ENCODE measurements at regions not wholly inside any gene's neighbourhood (a gene's known extent, or its start where the extent isn't known, plus 50 kb on each side); places are given as distances from the start of the nearest gene placed in this dataset.

DNA sequence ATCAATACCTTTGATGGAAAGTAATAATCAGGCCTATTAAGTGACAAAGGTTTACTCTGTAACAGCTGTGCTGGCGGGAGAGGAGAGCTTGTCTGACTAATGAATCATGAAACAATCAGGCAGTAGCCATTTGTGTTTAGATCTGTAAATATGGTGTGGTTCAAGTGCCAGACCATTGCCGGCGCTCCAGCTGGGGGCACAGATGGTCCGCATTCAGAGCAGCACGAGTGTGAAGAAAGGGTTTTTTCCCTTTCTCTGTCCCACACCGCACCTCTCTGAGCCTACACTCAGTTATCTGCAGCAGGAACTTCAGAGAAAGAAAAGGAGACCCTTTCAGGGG is 111.3 kb upstream of the PAQR3 start:
- Mint-ChIP-seq H3K36me3 (ENCODE audit: insufficient read depth in 1 of 3, low read depth in 3 of 3) (no peaks in the 10 kb centered on the region), H3K4me3 (no peak overlapping the region), H3K4me1 (no peaks in the 10 kb centered on the region; a peak in 1 of 4 replicates), H3K27ac (no peak overlapping the region), H3K9me3 (no peaks in the 10 kb centered on the region), H3K27me3 (ENCODE audit: low read depth) (no peaks in the 10 kb centered on the region)
- no peak overlapping the region for H2AK5ac ChIP-seq (ENCODE audit: insufficient read length, low read length)
- H3T11ph ChIP-seq (ENCODE audit: low read length): no peak overlapping the region
- no CpG with 5 or more reads among the region's 6 CpGs for WGBS (ENCODE audit: extremely low coverage, insufficient read length, low lambda C conversion rate)
- H3K27me3 ChIP-seq (ENCODE audit: insufficient read depth, low read length): no peaks in the 10 kb centered on the region
- no peaks in the 10 kb centered on the region for H3K79me1 ChIP-seq (ENCODE audit: insufficient read depth, low read depth, low read length, poor library complexity, severe bottlenecking)
- no peak overlapping the region for H2AFZ ChIP-seq (ENCODE audit: low read length)
- no peak overlapping the region for H4K8ac ChIP-seq (replicated peaks; ENCODE audit: insufficient read length, low read depth, low read length)
- no peaks in the 10 kb centered on the region for H3K9me3 ChIP-seq (ENCODE audit: control insufficient read depth, low read depth, low read length)
- H2BK12ac ChIP-seq (ENCODE audit: insufficient read length, low read depth, low read length): no peak overlapping the region
- H3K9ac ChIP-seq (ENCODE audit: extremely low read depth, insufficient read length, low read length): no peak overlapping the region
- no peak overlapping the region for H2BK20ac ChIP-seq (ENCODE audit: low read depth, low read length, poor library complexity, severe bottlenecking)
- H4K5ac ChIP-seq (ENCODE audit: insufficient read length, low read depth, low read length): no peak overlapping the region
- no peak overlapping the region for H2BK15ac ChIP-seq (ENCODE audit: low read depth, low read length)
- no peak overlapping the region for H3K4ac ChIP-seq (ENCODE audit: low read depth, low read length)
- H3K18ac ChIP-seq (ENCODE audit: insufficient read length, low read depth, low read length): no peak overlapping the region
- no peaks in the 10 kb centered on the region for H3K23me2 ChIP-seq (ENCODE audit: insufficient read length, low read depth, low read length, poor library complexity, severe bottlenecking)
- H4K91ac ChIP-seq (ENCODE audit: insufficient read length, low read depth, low read length): no peak overlapping the region
- DNase-seq: no peak
- TF ChIP-seq, protein P1, sequence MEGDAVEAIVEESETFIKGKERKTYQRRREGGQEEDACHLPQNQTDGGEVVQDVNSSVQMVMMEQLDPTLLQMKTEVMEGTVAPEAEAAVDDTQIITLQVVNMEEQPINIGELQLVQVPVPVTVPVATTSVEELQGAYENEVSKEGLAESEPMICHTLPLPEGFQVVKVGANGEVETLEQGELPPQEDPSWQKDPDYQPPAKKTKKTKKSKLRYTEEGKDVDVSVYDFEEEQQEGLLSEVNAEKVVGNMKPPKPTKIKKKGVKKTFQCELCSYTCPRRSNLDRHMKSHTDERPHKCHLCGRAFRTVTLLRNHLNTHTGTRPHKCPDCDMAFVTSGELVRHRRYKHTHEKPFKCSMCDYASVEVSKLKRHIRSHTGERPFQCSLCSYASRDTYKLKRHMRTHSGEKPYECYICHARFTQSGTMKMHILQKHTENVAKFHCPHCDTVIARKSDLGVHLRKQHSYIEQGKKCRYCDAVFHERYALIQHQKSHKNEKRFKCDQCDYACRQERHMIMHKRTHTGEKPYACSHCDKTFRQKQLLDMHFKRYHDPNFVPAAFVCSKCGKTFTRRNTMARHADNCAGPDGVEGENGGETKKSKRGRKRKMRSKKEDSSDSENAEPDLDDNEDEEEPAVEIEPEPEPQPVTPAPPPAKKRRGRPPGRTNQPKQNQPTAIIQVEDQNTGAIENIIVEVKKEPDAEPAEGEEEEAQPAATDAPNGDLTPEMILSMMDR (conservative IDR thresholded peaks at IDR 0.05): no peak
- H3K56ac ChIP-seq (ENCODE audit: insufficient read length, low read depth, low read length): no peak overlapping the region
- H3K4me1 ChIP-seq (ENCODE audit: insufficient read depth, low read length): no peaks in the 10 kb centered on the region
- no peak overlapping the region for H3K4me2 ChIP-seq (ENCODE audit: insufficient read depth, insufficient read length, low read length)
- H4K20me1 ChIP-seq (ENCODE audit: control insufficient read depth, insufficient read depth, insufficient read length): no peaks in the 10 kb centered on the region
- H2BK120ac ChIP-seq (ENCODE audit: low read depth, low read length, poor library complexity, severe bottlenecking): no peak overlapping the region
- H3K27ac ChIP-seq (ENCODE audit: insufficient read length, low read depth, low read length): no peak overlapping the region
- H3K23ac ChIP-seq (ENCODE audit: insufficient read length, low read depth, low read length): no peak overlapping the region
- no peak overlapping the region for H3K14ac ChIP-seq (ENCODE audit: insufficient read depth, low read length)
- H2BK5ac ChIP-seq (ENCODE audit: insufficient read length, low read length): no peak overlapping the region
- H3K79me2 ChIP-seq (ENCODE audit: insufficient read depth, low read length): no peaks in the 10 kb centered on the region; the same call in 1 of the 2 replicates

All from H9 (cell line).